Lung microvascular endothelial cell (primary cell): ENCODE measurements at regions not wholly inside any gene's neighbourhood (a gene's known extent, or its start where the extent isn't known, plus 50 kb on each side); places are given as distances from the start of the nearest gene placed in this dataset.

ENCODE experiments used
- DNase-seq, 2 donors: peaks; one replicate each; pipeline versions ENCODE4 v3.0.0 to v3.0.0-alpha.2; 2010; ENCODE audit warnings: low read depth in 2 of 2

- DNase-seq, result no peak
These were observed 121.8 kb upstream of the SMAD3 start for GRCh38 chr15:66943456-66944095.

GRCh38 chr15:66944121-66944520, 121.3 kb upstream of the SMAD3 start:
- DNase-seq, result no peak

- DNase-seq, result no peak
These were observed 120.1 kb upstream of the SMAD3 start for GRCh38 chr15:66945286-66945685.

DNA sequence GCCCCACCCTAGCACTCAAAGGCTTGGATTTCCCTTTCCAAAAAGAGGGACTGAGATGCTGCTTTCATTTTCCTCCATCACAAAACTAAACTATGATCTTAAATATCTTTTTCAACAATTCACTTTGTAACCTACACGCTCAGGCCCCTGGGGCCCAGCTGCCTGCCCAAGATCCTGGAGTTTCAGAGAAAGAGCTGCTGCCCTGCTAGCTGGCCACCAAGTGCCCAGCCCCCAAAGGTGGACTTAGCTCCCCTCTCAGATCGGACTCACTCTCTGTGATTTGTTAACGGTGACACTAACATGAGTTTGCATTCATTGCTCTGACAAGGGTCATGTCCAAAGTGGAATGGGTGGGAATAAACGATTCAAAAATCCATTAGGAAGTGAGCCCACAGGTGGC, 119.6 kb upstream of the SMAD3 start:
- no peak for DNase-seq

GRCh38 chr15:66946578-66947164, 118.7 kb upstream of the SMAD3 start:
- DNase-seq, result peak; percentile 78 to 82

DNA sequence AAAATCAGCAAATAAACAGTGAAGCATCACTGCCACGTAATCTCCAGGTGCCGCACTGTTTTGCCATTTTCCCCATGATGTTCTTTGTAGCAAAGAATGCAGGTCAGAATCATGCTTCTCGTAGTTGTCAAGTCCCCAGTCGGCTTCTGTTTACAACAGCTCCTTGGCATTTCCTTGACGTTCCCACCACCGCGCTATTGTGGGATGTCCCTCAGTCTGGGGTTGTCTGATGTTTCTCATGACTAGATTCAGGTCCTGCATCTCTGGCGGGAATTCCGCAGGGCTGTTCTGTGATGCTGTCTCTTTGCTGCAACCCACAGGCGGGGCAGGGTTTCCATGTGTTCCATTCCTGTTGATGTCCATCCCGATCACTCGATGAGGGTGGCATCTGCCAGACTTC, 117.9 kb upstream of the SMAD3 start:
- peak in 1 of 2 donors; percentile 88 for DNase-seq

DNA sequence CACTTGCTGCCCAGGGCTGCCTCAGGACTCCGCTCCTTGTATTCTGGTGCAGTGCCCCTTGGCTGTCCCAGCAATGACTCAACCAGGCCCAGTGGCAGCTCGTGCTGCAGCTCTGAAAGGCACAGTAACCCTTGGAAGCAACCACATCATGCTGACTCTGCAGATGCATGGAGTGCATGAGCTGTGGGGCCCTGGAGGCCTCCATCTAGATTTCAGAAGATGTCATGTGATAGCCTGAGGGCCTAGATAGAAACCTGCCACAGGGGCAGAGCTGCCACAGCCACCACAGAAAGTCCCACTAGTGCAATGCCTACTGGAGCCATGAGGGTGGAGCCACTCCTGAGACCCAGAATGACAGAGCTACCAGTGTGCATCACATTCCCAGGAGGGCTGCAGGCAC, 117.1 kb upstream of the SMAD3 start:
- peak in 1 of 2 donors; percentile 52 for DNase-seq

DNA sequence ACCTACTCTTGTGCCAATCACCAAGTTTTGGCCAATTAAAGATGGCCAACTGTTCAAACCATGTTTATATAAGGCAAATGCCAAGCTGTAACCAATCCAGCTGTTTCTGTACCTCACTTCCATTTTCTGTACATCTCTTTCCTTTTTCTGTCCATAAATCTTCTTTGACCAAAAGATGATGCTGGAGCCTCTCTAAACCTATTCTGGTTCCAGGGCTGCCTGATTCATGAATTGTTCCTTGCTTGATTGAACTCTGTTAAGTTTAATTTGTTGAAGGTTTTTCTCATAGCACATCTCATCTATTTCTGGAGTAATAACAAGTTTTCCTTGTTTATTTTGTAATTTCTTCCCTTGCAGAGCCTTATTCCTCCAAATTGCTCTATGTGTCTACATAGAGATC, 115.3 kb upstream of the SMAD3 start:
- DNase-seq, result no peak

- no peak for DNase-seq
These were observed 113.7 kb upstream of the SMAD3 start for GRCh38 chr15:66951531-66952320.

DNA sequence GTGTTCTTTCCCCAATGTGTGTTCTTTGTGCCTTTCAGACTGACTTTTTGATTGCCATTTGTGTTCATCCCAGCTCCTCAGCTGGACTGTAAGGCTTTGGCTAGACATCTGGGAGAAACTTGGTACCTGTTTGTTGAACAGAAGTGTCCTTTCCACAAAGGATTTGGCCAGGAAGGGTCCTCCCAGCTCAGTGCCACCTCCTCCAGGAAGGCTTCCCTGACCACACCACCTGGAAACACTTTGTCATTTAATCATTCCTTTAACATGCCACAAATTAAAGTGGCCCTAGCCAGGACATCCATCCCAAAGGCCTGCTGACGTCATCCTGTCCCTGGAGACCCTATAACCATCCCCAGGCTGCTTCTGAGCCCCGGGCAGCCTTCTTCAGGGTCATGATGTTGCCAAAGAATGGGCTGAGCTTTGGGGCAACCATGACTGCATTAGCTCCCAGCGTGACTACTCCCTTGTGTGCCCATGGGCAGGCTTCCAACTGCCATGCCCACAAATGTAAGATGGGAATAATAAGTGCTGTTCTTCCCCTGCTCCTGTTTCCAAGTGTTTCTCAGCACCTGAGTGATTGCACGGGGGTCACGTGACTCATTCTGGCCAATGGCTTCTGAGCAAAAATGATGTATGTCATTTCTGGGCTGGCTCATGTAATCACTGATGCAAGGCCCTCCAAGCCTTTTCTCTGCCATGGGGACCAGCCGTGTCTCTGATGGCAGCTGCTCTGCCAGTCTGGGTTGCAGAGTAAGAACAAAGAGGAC, 112.5 kb upstream of the SMAD3 start:
- DNase-seq, result no peak

GRCh38 chr15:66953523-66954229, 111.7 kb upstream of the SMAD3 start:
- DNase-seq, result no peak

DNA sequence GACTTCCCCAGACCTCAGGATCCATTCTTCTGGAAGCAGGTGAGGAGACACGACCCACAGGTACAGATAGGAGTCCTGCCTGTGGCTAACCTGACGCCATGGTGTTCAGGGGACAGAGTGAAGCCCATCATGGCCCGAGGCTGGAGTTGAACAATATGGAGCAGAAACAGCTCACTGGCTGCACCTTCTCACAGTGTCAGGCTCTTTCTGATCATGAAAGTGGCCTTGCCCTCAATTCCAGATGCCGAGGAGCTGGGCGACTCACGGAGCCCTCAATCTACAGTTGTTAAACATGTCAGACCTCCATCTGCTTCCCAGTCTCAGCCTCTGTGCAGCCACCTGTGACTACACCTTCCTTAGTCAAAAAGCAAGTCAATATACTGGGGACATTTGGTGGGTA, 110.8 kb upstream of the SMAD3 start:
- no peak for DNase-seq

DNA sequence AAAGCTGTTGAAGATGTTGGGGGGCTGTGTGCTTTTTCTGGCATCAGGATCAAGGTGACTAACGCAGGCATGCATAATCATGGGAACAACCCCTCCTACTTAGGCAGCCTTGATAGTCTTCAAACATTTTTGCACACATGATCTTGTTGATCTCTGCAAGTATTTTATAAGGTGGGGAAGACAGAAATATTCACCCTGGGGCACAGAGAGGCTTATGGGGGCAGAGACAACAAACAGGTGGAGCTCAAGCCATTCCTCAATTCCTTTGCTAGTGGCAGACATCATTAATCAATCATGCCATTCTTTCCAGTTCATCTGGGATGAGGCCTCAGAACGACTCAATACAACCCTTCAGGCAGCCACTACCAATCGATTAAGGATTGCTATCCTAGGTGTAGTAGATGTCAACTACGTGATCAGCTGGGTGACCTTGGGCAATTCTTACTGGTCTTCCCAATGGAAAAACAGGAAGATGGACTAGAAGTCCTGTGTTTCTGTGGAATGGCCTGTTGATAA, 110.3 kb upstream of the SMAD3 start:
- no peak for DNase-seq

DNA sequence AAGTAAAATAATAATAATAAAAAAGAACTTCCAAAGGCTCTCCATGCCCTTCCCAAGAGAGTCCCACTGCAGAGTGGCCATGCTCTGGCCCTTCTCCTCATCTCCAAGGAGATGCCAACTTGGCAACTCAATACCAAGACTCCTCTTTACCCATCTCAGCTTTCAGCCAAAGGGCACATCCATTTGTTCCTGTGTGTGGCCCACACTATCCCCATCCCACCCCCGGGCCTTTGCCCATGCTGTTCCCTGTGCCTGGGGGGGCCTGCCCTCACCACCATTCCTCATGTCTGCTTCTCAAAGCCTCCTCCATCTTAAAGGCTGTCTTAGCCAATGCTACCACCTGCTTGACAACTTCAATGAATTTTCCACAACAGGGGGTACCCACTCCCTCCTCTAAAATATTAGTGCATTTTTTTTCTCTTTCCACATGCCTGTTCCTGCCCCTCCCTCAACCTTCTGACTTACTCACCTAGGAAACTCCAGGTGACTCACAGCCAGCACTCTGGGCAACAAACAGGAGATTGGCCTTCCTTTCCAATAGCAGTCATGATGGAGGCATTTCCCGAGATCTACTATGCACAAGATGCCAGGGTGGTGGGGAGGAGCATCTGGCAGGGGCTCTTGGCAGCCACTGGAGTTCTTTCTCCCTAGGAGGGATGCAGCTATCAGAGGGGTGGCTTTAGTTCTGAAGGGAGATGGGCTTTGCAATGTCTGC, 109.4 kb upstream of the SMAD3 start:
- DNase-seq, result peak; percentile 50 to 87

DNA sequence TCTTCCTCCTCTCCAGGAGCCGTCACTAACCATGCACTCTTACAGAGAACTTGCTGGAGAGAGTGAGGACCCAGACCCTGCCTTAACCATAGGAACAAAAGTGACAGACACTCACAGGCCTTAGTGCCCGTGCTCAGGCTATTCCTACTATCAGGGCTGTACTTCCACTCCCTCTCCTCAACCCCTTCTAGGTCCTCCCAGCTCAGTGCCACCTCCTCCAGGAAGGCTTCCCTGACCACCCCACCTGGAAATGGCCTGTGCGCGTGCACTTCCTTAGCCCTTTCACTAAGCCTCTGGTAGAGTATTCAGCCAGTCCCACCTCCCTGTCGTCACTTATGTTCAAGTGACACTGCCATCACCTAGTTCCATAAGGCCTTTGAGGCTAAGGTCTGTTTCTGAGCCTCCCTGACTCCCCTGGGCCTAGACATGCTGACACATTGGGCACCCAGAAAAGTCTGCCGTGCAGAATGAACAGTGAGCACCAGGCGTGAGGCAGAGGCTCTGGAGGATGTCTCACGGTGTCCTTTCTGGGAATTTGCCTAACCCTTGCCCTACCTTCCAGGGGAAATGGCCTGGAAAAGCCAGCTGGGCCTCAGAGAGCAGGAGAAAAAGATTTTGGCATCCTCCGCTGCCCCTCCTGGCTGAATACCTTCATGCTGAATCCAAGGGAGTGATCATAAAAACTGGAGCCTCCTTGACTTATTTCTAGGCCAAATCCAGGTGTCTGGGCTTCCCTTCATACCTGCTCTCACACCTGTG, 108.6 kb upstream of the SMAD3 start:
- DNase-seq, result no peak

DNA sequence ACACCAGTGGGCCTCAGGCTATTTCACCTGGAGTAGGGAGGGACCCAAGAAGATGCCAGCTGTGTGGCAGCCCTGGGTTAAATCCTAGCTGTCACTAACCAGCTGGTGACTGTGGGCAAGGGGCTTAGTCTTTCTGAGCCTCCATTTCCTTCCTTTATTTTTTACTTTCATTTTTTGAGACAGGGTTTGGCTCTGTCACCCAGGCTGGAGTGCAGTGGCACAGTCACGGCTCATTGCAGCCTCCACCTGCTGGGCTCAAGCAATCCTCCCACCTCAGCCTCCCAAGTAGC, 108.0 kb upstream of the SMAD3 start:
- DNase-seq, result no peak

DNA sequence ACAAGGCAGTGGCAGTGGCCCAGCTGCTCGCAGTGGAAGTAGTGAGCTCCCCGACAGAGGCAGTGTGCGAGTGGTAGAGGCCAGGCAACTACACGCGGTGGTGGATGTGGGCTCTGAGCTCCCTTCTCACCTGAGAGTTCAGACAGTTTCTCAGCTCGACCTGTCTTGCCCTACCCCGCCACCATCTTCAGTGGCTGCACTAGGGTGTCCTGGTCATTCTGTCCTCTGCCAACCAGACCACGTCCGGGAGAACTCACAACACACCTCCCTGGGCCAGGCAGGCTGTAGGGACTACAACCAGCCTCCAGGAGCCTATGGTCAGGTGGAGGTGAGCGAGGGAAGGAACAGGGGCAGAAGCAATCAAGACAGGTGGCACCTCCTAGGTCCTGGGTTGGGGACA, 106.3 kb upstream of the SMAD3 start:
- no peak for DNase-seq

DNA sequence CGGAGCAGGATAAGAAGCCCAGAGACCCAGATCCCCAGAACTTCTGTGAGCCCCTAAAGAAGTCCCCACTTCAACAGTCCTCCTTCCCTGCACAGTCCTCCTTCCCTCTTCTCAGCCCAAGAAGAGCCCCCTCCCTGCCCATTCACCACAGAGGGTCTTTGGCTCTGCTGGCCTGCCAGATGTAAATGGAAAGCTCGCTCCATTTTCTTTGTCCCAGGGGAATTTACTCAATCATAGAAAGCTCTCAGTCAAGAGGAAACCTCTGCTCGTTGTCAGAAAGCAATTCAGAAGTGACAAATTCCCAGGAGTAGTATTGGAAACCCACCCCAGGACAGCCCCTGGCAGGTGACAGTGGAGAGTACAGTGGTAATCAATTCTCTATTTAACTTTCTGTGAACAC, 105.5 kb upstream of the SMAD3 start:
- DNase-seq, result no peak

GRCh38 chr15:66960519-66960918, 104.9 kb upstream of the SMAD3 start:
- no peak for DNase-seq

- no peak for DNase-seq
These were observed 104.0 kb upstream of the SMAD3 start for GRCh38 chr15:66961407-66961884.
